ENCODE measurements at regions not wholly inside any gene's neighbourhood (a gene's known extent, or its start where the extent isn't known, plus 50 kb on each side); places are given as distances from the start of the nearest gene placed in this dataset.
"Not testable (repeated sequence)": the region's sequence is repeated elsewhere in the genome, so short reads cannot be mapped to it uniquely, and the experiment has no call there.

- no peak for DNase-seq (ENCODE audit: low read depth in 2 of 2)
Observed at GRCh38 chr1:95753382-95754016, 519.5 kb downstream of the RWDD3 start.

GRCh38 chr1:95754412-95754811 lies 520.4 kb downstream of the RWDD3 start:
- DNase-seq (ENCODE audit: low read depth in 2 of 2) = no peak

GRCh38 chr1:95766036-95766435 lies 532.0 kb downstream of the RWDD3 start:
- no peak for DNase-seq (ENCODE audit: low read depth in 2 of 2)

- no peak for DNase-seq (ENCODE audit: low read depth in 2 of 2)
Observed at GRCh38 chr1:95770581-95770980, 536.6 kb downstream of the RWDD3 start.

GRCh38 chr1:95778217-95778616 lies 544.2 kb downstream of the RWDD3 start:
- DNase-seq (ENCODE audit: low read depth in 2 of 2) = no peak

GRCh38 chr1:95780836-95781235 lies 546.8 kb downstream of the RWDD3 start:
- DNase-seq (ENCODE audit: low read depth in 2 of 2) = no peak

- DNase-seq (ENCODE audit: low read depth in 2 of 2) = no peak
Observed at GRCh38 chr1:95790136-95790535, 556.1 kb downstream of the RWDD3 start.

GRCh38 chr1:95793893-95794292 lies 559.9 kb downstream of the RWDD3 start:
- no peak for DNase-seq (ENCODE audit: low read depth in 2 of 2)

GRCh38 chr1:95797761-95798160 lies 563.8 kb downstream of the RWDD3 start:
- not testable (repeated sequence) for DNase-seq (ENCODE audit: low read depth in 2 of 2)

GRCh38 chr1:95806171-95806570 lies 572.2 kb downstream of the RWDD3 start:
- DNase-seq (ENCODE audit: low read depth in 2 of 2) = no peak

- DNase-seq (ENCODE audit: low read depth in 2 of 2) = no peak
Observed at GRCh38 chr1:95809391-95809790, 575.4 kb downstream of the RWDD3 start.

- no peak for DNase-seq (ENCODE audit: low read depth in 2 of 2)
Observed at GRCh38 chr1:95815511-95815910, 581.5 kb downstream of the RWDD3 start.

- DNase-seq (ENCODE audit: low read depth in 2 of 2) = no peak
Observed at GRCh38 chr1:95829556-95829955, 595.5 kb downstream of the RWDD3 start.

GRCh38 chr1:95832370-95832769 lies 598.4 kb downstream of the RWDD3 start:
- no peak for DNase-seq (ENCODE audit: low read depth in 2 of 2)

GRCh38 chr1:95849439-95849838 lies 615.4 kb downstream of the RWDD3 start:
- DNase-seq (ENCODE audit: low read depth in 2 of 2) = no peak

GRCh38 chr1:95850165-95850649 lies 616.2 kb downstream of the RWDD3 start:
- DNase-seq (ENCODE audit: low read depth in 2 of 2) = no peak

- DNase-seq (ENCODE audit: low read depth in 2 of 2) = no peak
Observed at GRCh38 chr1:95850763-95851162, 616.8 kb downstream of the RWDD3 start.

- no peak for DNase-seq (ENCODE audit: low read depth in 2 of 2)
Observed at GRCh38 chr1:95852483-95853070, 618.6 kb downstream of the RWDD3 start.

- DNase-seq (ENCODE audit: low read depth in 2 of 2) = no peak
Observed at GRCh38 chr1:95854457-95854856, 620.4 kb downstream of the RWDD3 start.

- no peak for DNase-seq (ENCODE audit: low read depth in 2 of 2)
Observed at GRCh38 chr1:95863086-95863485, 629.1 kb downstream of the RWDD3 start.

GRCh38 chr1:95865769-95866168 lies 631.8 kb downstream of the RWDD3 start:
- DNase-seq (ENCODE audit: low read depth in 2 of 2) = no peak

GRCh38 chr1:95876276-95876675 lies 642.3 kb downstream of the RWDD3 start:
- DNase-seq (ENCODE audit: low read depth in 2 of 2) = no peak

GRCh38 chr1:95879498-95880050 lies 645.6 kb downstream of the RWDD3 start:
- DNase-seq (ENCODE audit: low read depth in 2 of 2) = no peak
